ENCODE measurements at regions not wholly inside any gene's neighbourhood (a gene's known extent, or its start where the extent isn't known, plus 50 kb on each side); places are given as distances from the start of the nearest gene placed in this dataset.
"Not testable (repeated sequence)": the region's sequence is repeated elsewhere in the genome, so short reads cannot be mapped to it uniquely, and the experiment has no call there.

DNA sequence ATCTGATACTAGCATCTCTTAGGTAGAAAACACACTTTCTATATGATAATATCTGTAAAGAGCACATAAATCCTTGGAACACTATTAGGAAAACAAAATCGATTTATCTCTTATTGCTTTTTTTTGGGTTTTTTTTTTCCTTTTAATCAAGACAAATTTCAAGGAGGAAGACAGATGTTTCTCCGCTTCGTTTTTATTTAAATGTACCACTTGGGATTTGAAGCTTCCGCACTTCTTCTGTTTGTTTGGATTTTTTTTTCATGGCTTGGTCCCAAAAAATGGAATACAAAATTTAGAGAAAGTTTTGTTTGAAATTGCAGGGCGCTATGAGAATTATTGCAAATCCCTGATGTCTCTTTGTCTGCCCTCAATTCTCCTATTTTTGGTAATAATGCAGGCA is 51.7 kb upstream of the NBPF19 start:
- TF ChIP-seq, protein P1, sequence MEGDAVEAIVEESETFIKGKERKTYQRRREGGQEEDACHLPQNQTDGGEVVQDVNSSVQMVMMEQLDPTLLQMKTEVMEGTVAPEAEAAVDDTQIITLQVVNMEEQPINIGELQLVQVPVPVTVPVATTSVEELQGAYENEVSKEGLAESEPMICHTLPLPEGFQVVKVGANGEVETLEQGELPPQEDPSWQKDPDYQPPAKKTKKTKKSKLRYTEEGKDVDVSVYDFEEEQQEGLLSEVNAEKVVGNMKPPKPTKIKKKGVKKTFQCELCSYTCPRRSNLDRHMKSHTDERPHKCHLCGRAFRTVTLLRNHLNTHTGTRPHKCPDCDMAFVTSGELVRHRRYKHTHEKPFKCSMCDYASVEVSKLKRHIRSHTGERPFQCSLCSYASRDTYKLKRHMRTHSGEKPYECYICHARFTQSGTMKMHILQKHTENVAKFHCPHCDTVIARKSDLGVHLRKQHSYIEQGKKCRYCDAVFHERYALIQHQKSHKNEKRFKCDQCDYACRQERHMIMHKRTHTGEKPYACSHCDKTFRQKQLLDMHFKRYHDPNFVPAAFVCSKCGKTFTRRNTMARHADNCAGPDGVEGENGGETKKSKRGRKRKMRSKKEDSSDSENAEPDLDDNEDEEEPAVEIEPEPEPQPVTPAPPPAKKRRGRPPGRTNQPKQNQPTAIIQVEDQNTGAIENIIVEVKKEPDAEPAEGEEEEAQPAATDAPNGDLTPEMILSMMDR (IDR thresholded peaks at IDR 0.05) = not testable (repeated sequence)
- TF ChIP-seq EP300, POLR2A (IDR thresholded peaks at IDR 0.05): not testable (repeated sequence)
